ENCODE measurements at regions not wholly inside any gene's neighbourhood (a gene's known extent, or its start where the extent isn't known, plus 50 kb on each side); places are given as distances from the start of the nearest gene placed in this dataset.

DNA sequence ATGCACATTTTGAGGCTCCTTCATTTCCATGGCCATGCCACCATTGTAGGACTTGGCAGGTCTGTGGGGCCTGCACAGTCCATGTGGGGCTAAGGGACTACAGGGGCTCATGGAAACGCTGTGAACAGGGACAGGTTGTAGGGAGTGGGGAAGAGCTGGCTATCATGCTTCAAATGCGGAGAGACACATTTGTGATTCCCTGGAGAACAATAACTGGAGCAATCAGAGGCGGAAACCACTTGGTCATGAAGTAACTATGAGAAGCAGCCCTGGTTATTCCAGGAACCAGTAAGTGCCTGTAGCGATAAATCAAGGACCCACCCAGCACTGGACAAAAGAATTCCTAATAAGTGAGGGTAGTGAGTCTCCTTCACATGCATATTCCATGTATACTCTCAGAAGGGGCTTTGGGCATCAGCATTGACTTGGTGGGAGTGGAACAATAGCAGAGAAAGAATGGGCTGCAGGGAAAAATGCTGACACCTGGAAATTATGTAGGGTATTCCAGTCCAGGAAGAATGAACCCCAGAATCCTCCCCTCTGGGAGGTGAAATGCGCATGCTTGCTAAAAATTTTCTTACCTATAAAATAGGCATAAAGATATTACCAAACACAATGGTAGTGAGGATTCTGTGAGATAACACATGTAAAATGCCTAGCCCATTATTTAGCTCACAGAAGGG lies 251.4 kb upstream of the ROPN1 start:
- no peak for DNase-seq (ENCODE audit: low read depth in 2 of 2)

DNA sequence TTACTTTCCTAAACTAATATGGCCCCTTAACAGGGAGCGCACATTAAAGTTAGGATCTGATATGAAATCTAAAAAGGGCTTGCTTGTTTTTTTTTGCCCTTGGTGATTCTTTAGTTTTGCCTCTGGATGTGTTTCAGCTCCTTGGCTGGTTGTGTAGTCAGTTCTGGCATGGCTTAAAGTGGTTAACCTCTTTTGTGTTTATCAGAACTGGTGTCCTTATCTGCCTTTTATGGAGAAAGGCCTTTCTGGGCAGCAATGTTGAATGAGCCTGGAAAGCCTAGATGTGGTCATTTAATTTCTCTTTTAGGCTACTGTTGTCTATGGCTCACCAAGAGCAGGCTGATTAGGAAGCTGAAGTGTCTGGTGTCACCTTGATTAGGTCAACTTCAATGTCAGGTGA lies 254.5 kb upstream of the ROPN1 start:
- no peak for DNase-seq (ENCODE audit: low read depth in 2 of 2)

DNA sequence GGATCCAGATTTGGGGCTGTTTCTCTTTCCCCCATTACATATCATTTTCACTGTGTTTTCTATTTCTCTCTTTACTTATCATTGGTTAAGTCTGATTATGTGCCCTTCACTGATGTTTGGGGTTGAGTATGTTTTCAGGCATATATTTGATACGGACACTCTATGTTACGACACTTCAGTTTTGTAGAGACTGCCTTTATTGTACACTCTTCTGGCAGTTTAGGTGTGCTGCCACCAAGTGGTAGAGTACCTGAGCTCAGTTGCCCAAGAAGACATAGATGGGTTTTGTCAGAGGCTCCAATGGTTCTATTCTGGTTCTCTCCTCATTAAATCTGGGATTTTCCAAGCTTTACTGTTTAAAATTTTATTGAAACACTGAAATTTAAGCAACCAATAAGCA lies 255.0 kb upstream of the ROPN1 start:
- no peak for DNase-seq (ENCODE audit: low read depth in 2 of 2)

DNA sequence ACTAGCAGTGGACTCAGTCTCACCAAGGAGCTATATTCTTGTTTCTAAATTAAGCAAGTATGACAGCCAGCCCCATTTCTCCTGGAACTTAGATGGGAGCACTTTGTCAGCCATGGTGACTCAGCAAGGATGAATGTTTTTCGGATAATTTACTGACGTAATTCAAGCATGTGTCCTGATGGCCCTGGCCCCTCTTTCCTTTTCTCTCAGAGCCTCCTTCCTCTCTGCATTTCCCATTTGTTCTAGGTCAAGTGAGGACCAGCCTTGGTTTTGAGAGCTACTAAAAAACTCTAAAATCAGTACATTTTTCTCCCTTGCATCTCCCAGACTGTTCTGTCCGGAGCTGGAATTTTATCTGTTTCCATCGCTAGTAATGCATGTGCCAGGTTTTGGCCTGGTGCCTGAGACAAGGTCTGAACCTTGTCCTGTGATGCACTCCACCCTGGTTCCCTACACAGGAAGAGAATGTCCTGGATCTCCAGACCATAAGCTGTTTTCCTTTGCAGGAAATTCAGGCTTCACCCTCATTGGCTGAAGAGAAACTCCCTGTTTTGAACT lies 256.6 kb upstream of the ROPN1 start:
- DNase-seq (ENCODE audit: low read depth in 2 of 2) = no peak

DNA sequence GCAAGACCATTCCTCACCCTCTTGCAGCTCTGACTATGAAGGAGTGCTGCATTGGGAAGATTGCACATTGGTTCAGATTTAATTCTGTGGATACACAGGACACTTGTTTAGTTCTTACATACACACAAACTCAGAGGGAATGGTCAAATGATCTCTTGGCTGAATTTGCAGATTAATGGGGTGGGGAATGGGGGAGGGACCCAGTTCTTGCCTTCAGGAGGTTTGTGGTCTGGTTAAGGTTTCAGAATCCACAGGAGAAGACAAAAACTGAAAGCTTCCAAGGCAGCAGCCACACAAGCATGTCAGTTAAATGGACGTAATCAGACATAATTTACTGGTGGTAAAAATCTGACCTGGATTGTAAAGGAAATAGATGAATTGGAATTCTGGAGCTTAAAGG lies 257.1 kb upstream of the ROPN1 start:
- no peak for DNase-seq (ENCODE audit: low read depth in 2 of 2)

DNA sequence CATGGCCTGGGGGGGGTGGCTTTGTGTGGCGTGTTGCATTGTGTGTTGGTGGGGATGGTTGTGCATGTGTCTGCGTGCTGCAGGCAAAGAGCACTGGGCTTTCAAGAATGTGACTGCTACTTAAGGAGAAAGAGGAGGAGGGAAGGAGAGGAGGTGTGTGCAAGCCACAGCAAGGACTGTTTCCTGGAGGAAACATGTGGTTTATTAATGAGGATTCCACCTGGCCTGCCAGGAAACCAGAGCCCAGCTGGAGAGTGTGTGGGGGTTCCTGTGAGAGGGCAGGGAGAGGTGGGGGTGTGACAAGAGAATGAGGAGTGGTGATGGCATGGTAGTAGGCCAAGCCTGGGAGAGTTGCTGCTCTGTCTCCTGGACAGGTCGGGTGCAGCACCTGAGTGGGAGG lies 258.1 kb upstream of the ROPN1 start:
- DNase-seq (ENCODE audit: low read depth in 2 of 2) = no peak

DNA sequence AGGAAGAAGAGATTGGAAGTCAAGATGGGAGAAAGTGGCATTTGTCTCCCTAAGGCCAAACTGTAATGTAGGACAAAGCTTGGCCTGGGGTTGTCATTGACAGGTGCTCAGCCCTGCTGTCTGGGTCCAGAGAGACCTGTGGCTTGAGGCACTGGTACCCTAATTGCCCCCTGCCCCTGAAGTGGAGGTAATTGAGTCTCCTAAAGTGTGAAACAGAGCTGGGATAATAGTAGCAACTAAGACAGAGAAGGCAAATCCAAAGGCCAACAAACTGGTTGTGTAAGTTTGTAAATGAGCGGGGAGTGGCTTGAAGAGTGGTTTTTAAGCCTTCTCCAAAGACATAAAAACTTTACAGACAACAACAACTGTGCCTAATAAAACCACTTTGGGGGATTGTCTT lies 264.2 kb upstream of the ROPN1 start:
- DNase-seq (ENCODE audit: low read depth in 2 of 2) = no peak

DNA sequence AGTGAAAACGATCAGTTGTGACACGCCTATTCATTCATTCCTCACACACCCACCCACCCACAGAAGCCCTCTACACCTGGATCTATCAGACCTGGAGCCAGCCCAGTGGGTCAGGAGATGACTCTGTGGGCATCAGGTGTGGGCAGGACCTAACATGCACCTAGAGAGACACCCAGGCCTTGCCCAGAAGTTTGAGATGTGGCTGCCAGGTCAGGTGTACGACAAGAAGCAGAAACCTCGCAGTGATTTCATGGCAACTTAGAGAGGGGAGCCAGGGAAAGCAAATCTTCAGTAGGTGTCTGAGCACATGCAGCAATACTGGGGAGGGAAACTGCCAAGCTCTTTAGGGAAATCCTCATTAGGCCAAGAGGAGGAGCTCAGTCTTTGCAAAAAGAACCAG lies 264.7 kb upstream of the ROPN1 start:
- DNase-seq (ENCODE audit: low read depth in 2 of 2) = no peak

DNA sequence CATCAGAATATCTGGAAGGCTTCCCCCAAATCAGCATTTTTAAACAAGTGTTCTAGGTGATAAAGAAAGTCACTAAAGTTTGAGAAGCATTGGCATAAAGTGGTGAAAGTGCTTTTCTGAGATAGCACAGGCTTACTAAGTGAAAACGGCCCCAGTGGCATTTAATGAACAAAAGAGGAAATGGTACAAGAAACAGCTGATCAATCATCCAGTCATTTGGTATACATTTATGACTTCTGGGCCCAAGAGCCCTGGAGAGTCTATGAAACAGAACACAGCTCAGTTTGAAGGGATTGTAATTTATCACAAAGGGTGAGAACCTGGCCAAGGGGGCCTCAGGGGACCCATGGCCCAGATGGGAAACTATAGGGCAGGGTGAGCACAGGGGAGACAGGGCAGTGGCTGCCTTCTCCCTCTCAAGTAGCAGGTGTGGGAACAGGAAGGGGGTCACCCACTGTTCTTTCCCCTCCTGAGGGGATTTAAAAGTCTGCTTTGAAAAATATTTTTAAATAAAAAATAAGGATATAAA lies 265.5 kb upstream of the ROPN1 start:
- no peak for DNase-seq (ENCODE audit: low read depth in 2 of 2)

DNA sequence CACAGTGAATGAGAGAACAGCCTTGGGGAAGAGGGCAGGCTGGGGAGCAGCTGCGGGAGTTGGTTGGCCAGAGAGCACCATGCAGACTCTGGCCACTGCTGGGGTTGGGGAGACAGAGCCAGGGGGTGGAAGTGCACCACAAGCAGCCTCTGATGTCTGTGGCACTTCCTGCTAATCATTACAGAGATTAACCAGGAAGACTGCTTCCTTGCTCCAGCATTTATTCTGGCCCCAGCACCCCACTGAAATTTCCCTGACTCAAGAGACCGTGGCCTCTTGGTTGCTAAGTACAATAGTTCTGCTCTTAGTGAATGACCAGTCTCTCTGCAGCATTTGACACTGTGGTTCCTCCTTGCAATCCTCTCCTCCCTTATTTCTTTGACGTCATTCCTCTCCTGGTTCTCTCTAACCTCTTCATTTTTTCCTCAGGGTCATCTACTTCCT lies 266.2 kb upstream of the ROPN1 start:
- no peak for DNase-seq (ENCODE audit: low read depth in 2 of 2)

DNA sequence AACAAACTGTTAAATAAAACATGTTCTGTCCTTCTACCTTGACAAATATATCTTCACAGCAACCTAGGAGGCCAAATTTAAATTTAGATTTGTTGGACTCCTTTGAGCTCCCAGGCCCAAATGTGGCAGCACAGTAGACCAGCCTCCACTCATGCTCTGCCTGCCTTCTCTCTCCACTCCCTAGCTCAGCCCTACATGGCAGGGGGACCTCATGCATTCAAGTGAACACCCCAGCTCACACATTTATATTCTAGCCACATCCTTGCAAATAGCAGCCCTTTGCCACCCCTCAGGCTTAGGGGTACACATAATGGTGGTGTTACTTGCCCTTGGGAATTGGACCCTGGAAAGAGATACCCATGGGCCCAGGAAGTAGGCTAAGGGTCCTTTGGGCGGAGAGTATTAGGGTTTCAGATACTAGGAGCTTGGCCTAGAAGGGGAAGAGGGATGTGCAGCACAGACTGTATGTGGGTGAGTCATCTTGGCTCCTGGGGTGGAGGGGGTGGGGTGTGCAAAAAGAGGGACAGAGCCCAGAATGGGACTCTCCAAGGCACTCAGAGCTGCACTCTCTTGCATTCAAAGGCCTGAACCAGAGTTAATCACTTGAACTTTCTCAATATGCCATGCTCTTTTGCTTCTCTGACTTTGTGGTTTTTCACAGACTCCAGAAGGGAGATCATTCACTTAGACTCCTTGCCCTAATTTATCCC lies 268.4 kb upstream of the ROPN1 start:
- no peak for DNase-seq (ENCODE audit: low read depth in 2 of 2)

DNA sequence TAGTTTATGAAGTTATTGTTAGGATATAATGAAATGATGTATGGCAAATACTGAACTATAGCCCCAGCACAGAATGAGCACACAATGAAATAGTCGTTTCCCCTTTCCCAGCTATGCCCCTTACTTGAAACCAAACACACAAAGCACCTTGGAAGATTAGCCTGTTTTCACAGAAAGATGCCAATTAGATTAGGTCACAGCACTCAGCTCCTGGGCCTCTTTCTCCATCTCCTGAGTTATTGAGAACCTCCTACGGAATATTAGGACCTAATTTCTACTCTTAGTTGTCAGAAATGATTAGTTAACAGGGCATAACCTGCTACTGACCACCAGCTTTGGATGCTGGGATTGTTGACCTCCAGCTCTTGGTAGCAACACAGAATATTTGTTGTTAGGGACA lies 269.4 kb upstream of the ROPN1 start:
- DNase-seq (ENCODE audit: low read depth in 2 of 2) = no peak

DNA sequence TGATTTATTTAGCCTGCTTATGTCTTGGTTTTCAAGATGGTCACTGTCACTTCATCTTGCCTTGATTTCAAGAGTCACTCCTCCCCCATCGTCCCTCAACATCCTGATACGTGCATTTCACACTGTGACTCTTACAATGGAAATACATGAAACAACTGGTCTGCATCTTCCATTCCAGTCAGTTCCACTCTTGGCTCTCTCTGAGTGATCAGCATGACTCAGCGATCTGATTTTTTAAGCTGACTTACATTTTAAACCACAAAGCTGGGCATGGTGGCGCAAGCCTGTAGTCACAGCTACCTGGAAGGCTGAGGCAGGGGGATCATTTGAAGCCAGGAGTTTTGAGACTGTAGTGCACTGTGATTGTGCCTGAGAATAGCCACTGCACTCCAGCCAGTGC lies 271.2 kb upstream of the ROPN1 start:
- no peak for DNase-seq (ENCODE audit: low read depth in 2 of 2)

DNA sequence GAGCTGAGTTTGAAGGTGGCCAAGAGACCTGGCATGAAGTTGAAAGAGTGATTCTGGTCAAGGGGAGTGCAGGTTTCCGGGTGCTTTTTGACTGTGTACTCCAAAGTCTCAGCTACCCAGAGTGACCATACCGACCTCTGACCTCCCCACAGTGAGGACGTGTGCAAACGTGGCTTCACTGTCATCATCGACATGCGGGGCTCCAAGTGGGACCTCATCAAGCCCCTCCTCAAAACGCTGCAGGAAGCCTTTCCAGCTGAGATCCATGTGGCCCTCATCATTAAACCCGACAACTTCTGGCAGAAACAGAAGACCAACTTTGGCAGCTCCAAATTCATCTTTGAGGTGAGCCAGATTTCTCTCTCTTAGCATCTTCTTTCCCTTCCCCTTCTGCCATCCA lies 272.4 kb upstream of the ROPN1 start:
- DNase-seq (ENCODE audit: low read depth in 2 of 2) = no peak

DNA sequence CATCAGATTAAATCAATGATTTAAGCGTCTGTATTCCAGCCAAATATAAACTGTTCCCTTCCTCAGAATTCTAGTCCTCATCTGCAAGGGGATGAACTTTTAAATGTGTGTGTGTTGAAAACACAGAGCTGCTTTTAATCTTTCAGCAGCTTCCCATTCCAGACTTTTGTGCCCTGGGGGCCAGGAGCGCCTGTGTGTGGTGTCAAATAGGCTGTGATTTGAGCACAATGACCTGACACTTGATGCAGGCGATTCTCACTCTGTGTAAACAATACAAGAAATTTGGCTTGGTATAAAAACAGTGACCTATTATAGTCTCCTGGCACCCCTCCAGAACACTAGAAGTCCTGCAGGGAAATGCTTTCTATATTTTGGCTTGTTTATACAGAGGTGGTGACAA lies 274.6 kb upstream of the ROPN1 start:
- no peak for DNase-seq (ENCODE audit: low read depth in 2 of 2)

DNA sequence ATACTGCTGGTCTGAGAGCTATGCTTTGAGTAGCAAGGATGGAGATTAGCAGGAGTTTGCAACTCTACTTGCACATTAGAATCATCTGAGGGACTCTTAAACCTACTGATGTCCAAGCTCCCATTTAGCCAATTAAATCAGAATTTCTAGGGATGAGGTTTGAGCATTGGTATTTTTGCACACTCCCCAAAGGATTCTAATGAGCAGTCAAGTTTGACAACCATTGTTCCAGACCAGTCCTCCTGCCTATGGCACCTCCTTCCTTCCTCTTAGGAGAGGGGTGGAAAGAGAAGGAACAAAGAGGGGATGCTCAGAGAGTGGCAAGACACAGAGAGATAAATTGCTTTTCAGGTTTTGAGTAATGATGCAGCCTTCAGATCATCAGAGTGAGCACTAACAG lies 275.5 kb upstream of the ROPN1 start:
- no peak for DNase-seq (ENCODE audit: low read depth in 2 of 2)

DNA sequence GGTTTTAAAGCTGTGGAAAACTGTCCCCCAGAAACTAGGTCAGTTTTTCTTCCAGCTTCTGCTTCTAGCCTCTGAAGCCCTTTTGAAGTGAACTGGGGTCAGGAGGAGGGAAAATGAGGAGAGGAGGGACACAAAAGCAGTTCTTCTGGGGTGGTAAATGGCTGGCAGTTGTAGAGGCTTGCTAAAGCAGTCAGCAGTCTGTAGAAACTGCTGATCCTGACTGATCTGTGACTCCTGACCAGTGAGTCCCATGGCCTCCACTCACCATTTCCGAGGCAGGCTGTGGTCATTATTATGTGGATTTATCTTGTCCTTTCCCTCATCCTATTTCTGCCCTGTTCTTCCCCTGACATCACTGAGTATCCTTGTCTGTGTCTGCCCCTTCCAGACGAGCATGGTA lies 276.4 kb upstream of the ROPN1 start:
- DNase-seq (ENCODE audit: low read depth in 2 of 2) = no peak

DNA sequence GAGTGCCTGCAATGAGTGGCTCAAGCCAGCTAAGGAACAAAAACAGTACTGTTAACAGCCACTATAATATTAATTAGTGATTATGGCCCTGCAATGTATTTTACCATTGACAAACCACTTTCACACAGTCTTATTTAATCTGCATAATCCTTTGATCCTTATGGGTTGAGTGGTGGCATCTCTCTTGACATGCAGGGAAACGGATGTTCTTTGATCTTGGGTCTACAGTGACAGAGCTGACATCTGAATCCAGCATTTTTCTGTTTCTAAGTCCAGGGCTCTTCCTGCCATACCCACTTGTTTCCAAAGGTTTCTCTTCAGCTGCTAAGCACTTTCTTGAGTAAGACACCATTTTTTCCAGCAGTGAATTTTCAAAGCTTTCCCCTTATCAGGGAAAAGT lies 277.7 kb upstream of the ROPN1 start:
- no peak for DNase-seq (ENCODE audit: low read depth in 2 of 2)

DNA sequence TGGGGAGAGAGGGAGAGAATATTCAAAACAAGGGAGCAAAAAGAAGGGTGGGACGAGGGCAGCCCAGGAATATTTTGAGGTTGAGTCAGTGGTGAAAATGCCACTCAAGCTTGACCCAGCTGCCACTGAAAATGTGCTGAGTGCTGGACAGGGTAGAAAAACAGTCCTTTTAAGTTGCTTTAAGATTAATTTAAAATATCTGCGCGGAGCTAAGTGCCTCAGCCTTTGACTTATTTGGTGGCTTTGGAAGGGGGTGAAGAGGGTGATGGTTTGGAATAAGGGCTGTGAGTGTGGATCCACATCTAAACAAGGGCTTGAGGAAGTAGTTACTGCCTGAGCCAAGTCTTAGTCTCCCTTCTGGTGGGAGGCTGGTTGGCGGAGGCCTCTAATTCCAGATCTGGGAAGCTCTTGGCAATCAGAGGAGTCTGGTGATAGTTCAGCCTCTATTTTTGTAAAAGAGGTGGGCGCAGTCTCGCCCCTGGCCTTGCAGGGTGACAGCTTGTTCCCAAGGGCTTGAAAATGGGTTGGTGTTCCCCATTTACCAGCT lies 280.8 kb upstream of the ROPN1 start:
- no peak for DNase-seq (ENCODE audit: low read depth in 2 of 2)

DNA sequence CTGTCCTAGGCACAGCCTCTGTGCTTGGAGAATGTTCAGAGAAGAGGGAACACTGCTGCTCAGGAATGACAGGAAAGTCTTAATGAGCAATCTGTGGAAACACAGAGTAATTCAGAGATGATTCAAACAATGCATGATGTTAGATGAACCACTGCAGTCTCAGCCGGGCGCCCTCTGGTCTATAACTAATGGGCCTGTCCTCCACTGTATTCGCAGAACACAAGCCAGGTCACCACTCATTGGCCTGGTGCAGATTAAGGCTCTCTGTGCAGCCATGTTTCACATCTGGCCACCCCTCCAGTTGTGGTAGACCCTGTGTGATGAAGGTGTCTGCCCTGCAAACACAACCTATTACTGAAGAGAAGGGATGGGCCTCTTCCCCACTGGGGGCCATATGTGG lies 281.7 kb upstream of the ROPN1 start:
- no peak for DNase-seq (ENCODE audit: low read depth in 2 of 2)

DNA sequence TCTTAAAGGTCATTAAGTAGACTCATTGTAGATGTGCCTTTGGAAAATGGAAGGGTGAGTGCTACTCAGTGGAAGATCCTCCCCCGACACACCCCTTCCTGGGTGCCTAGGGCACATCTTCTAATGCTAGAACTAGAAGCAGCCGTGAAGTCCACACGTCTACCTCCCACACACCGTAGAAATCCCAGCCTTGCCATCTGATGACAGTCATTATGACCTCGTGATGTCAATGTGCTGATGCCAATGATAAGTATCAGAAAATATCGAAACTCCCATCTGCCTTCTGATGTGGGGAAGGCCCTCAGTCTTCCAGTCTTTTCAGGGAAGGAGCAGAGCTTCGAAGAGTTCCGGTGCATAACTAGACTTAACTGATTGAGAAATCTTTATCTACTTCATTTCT lies 282.1 kb upstream of the ROPN1 start:
- no peak for DNase-seq (ENCODE audit: low read depth in 2 of 2)

DNA sequence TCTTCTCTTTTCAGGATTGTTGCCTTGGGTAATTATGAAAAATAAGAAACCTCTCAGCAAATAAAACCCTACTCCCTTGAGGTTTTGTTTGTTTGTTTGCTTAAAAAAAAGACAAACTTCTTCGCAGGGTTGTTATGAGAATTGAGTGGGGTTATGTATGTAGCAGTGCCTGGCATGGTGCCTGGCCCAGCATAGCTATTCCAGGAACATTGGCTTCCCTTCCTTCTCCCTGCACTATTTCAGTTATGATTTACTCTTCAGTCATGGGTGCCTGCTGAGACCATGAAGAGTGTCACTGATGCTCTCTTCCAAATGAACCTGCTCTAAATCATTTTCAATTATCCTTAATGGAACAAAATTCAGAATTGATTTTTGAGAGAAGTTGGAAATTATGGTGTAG lies 283.5 kb upstream of the ROPN1 start:
- DNase-seq (ENCODE audit: low read depth in 2 of 2) = no peak

DNA sequence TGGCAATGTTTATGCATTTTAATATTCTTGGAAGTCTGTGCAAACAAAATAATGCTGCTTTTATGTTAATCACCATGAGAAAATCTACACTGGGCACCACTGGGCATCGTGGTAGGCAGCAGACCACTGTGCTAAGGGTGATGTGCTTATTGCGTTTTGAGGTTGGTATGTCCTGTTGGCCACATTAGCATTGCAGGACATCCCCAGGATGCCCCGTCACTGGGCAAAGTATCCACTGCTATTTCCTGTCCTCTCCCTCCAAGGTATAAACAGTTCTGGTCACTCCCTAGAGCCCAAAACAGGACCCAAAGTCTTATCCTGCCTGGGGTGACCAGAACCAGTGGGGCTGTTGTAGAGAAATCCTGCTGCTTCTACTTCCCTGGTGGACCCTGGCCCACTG lies 284.2 kb upstream of the ROPN1 start:
- no peak for DNase-seq (ENCODE audit: low read depth in 2 of 2)

Measured in stimulated activated CD4-positive, alpha-beta T cell treated with anti-CD3 and anti-CD28 coated beads, Interleukin-1b, Interleukin-23, amount 100 ng/mL, for 1 hour (primary cell).